ENCODE measurements at regions not wholly inside any gene's neighbourhood (a gene's known extent, or its start where the extent isn't known, plus 50 kb on each side); places are given as distances from the start of the nearest gene placed in this dataset.

DNA sequence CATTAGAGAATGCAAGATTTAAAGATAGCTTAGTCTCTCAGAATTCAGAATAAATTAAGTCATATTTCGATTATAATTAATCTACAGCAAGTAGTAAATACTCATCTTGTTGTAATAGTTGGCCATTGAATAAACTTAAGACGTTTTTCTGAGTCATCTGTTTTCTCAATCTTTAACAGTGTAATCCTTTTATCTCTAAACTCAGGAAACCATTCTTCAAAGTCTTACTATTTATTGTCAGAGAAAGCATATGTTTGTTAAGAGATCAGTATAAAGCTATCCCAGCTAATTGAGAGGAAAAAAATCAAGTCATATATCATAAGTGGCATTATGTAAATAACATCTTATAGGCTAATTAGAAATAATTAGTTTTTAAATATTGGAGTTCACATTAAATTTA is 201.2 kb upstream of the ADAMTS5 start:
- TF ChIP-seq POLR2A (IDR thresholded peaks at IDR 0.05; ENCODE audit: low read length), result no peak
- TF ChIP-seq GATA1 (IDR thresholded peaks at IDR 0.05; ENCODE audit: low read depth, low read length), result no peak
